ENCODE measurements at regions not wholly inside any gene's neighbourhood (a gene's known extent, or its start where the extent isn't known, plus 50 kb on each side); places are given as distances from the start of the nearest gene placed in this dataset.

DNA sequence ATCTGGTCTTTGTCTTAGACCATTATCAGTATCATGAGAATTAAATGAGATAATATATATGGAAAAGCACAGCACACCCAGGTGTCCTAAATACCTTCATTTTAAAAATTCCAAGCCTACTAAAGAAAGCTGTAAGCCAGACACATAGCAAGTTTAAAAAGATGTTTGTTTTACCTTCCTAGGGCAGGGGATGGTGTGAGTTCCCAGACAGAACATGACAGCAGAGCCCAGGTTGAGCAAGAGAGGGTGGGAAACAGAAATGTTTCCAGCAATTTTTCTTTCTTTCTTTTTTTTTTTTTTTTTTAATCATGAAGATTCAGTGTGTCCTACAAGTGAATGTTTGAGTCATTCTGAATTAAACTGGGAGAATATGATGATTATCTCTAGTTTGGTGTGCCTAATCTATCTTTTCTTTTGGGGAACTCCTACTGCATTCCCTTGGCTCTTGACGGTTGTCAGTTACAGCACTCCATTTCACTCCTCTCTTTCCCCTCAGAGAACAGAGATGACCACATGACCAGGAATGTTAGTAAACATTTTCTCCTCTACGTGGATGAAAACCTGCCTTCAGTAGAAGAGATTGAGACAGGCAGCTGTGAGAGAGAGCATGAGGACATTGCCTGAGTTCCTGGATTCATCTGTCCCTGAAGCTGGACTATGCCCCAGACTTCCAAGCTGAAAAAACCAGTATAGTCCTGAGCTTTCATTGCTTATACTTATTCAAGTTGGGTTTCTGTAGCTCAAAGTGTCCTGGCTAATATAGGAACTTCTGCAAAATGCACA lies 54.5 kb upstream of the ARL14 start:
- DNase-seq (ENCODE audit: low read depth), result no peak
- H3K4me3 ChIP-seq (ENCODE audit: low read length), result no peak overlapping the region
- TF ChIP-seq, protein P1, sequence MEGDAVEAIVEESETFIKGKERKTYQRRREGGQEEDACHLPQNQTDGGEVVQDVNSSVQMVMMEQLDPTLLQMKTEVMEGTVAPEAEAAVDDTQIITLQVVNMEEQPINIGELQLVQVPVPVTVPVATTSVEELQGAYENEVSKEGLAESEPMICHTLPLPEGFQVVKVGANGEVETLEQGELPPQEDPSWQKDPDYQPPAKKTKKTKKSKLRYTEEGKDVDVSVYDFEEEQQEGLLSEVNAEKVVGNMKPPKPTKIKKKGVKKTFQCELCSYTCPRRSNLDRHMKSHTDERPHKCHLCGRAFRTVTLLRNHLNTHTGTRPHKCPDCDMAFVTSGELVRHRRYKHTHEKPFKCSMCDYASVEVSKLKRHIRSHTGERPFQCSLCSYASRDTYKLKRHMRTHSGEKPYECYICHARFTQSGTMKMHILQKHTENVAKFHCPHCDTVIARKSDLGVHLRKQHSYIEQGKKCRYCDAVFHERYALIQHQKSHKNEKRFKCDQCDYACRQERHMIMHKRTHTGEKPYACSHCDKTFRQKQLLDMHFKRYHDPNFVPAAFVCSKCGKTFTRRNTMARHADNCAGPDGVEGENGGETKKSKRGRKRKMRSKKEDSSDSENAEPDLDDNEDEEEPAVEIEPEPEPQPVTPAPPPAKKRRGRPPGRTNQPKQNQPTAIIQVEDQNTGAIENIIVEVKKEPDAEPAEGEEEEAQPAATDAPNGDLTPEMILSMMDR (conservative IDR thresholded peaks at IDR 0.05; ENCODE audit: low read length), result no peak

DNA sequence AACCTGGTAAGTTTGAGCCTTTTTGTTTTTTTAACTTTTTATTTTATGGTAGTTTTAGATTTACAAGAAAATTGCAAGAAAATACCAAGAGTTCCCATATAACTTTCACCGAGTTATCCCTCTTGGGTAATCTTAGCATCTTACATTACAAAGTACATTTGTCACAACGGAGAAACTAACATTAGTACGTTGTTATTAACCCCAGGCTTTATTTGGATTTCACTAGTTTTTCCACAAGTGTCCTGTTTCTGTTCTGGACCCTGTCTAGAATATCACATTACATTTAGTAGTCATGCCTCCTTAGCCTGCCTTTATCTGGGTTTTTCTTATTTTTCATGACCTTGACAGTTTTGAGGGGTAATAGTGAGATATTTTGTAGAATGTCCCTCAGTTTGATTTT lies 53.5 kb upstream of the KPNA4 start:
- no peak overlapping the region for H3K4me3 ChIP-seq (ENCODE audit: low read length)
- TF ChIP-seq, protein P1 (conservative IDR thresholded peaks at IDR 0.05; ENCODE audit: low read length), result no peak
- no peak for DNase-seq (ENCODE audit: low read depth)

DNA sequence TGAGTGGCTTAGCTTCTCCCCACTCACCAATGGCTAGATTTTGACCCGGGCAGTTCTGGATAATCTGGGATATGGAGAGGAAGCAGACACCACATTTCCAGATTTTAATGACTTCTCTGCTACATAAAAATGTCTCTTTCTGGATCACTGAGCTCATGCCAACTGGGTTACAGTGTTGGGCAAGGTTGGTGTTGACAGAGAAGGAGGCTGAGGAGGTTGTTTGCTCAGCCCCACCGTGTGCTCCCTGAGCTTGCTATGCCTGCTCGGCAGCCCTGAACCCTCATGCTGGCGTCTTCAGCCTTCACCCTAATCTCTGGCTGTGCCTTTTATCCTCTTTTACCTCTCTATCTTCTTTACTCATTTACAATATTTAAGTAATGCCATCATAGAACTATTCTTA lies 53.0 kb upstream of the KPNA4 start:
- no peak for DNase-seq (ENCODE audit: low read depth)
- H3K4me3 ChIP-seq (ENCODE audit: low read length), result no peak overlapping the region
- TF ChIP-seq, protein P1 (conservative IDR thresholded peaks at IDR 0.05; ENCODE audit: low read length), result no peak

DNA sequence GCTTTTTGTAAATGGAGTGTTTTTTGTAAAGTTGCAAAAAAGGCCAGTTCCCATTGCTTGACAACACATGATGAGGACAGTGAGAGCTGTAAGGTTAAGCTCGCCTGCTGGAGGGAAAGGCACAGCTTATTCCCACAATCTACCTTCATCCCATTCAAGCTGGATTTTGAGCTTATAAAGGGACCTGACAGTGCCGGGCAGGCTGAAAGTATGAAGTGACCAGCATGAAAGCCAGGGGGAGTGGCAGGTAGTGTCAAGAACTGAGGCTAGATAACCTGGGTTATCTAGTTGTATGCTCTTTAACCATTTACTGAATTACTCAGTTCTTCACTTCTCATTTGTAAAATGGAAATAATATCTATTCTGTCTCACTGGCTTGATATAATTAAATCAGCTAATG lies 52.3 kb upstream of the KPNA4 start:
- TF ChIP-seq, protein P1 (conservative IDR thresholded peaks at IDR 0.05; ENCODE audit: low read length), result no peak
- no peak for DNase-seq (ENCODE audit: low read depth)
- H3K4me3 ChIP-seq (ENCODE audit: low read length), result no peak overlapping the region

DNA sequence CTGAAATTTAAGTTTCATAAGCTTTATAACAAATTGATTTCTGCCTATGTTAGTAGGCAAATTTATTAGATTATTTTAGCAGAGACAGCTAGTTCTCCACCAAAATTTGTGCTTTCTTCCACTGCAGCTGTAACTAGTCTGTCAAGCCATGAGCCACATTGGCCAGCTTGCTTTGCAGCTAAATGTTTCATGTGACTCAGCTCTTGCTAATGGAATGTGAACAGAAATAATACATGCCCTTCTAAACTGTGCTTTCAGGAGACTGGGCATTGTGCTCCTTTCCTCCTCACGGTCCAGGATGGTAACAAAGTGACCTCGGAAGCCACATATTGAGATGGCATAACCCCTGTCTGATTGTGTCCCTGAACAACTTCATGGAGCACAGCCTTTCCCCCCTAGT lies 51.3 kb upstream of the KPNA4 start:
- peak; percentile 52 for DNase-seq (ENCODE audit: low read depth)
- TF ChIP-seq, protein P1 (conservative IDR thresholded peaks at IDR 0.05; ENCODE audit: low read length), result no peak
- no peak overlapping the region for H3K4me3 ChIP-seq (ENCODE audit: low read length)

DNA sequence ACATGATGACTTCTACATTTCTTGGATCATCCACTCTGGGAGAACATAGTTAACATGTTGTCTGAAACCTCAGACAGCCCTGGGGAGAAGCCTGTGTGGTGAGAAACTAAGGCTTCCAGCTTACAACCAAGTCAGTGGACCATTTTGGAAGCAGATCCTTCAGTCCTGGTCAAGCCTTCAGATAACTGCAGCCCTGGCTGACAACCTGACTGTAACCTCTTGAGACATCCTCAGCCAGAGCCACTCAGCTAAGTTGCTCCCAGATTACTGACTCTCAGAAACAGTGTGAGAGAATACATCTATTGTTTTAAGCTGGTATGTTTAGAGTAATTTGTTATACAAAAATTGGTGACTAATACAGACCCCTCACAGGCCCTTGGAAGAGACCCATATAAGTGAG lies 50.9 kb upstream of the KPNA4 start:
- no peak for DNase-seq (ENCODE audit: low read depth)
- TF ChIP-seq, protein P1 (conservative IDR thresholded peaks at IDR 0.05; ENCODE audit: low read length), result no peak
- no peak overlapping the region for H3K4me3 ChIP-seq (ENCODE audit: low read length)
